Neural progenitor cell (in vitro differentiated cells): ENCODE measurements at regions not wholly inside any gene's neighbourhood (a gene's known extent, or its start where the extent isn't known, plus 50 kb on each side); places are given as distances from the start of the nearest gene placed in this dataset.

ENCODE experiments used
- CTCF ChIP-seq: fragments of 200-600 bp; sonication (generic); IDR thresholded peaks from 2 replicates; pipeline ENCODE4 v1.5.1; 2017; ENCODE audit warnings: antibody characterized with exemption, mild to moderate bottlenecking
- EZH2 ChIP-seq: fragments of 200-600 bp; sonication (generic); IDR thresholded peaks from 2 replicates; pipeline ENCODE4 v1.6.1; 2017; ENCODE audit warnings: antibody characterized with exemption, mild to moderate bottlenecking, moderate library complexity
- EZH2phosphoT487 ChIP-seq: fragments of 200-600 bp; sonication (generic); IDR thresholded peaks from 2 replicates; pipeline ENCODE4 v1.6.1; 2017; ENCODE audit warnings: antibody characterized with exemption

- TF ChIP-seq CTCF = no peak
- no peak for TF ChIP-seq EZH2
- TF ChIP-seq EZH2phosphoT487 = no peak
These were observed 1575.8 kb downstream of the STIM2 start for GRCh38 chr4:28436191-28437080.
